Omental fat pad (tissue), 3 donors: ENCODE measurements at regions not wholly inside any gene's neighbourhood (a gene's known extent, or its start where the extent isn't known, plus 50 kb on each side); places are given as distances from the start of the nearest gene placed in this dataset.

Experiments used
- ATAC-seq: fragments of 150-250 bp; one replicate; pipeline ENCODE4 v1.9.1; 2016; ENCODE audit warnings: mild to moderate bottlenecking, moderate library complexity; ENCODE audit not compliant: low FRiP score
- DNase-seq: peaks from one replicate; pipeline ENCODE4 v3.0.0-alpha.2; 2019; ENCODE audit warnings: low spot score
- TF ChIP-seq, protein P1 (sequence below), 3 donors: fragments of 450-650 bp; IDR thresholded peaks; one replicate each; pipeline ENCODE4 v1.5.1; 2016 to 2017; ENCODE audit warnings: antibody characterized with exemption in 3 of 3, mild to moderate bottlenecking in 3 of 3, moderate library complexity in 2 of 3

DNA sequence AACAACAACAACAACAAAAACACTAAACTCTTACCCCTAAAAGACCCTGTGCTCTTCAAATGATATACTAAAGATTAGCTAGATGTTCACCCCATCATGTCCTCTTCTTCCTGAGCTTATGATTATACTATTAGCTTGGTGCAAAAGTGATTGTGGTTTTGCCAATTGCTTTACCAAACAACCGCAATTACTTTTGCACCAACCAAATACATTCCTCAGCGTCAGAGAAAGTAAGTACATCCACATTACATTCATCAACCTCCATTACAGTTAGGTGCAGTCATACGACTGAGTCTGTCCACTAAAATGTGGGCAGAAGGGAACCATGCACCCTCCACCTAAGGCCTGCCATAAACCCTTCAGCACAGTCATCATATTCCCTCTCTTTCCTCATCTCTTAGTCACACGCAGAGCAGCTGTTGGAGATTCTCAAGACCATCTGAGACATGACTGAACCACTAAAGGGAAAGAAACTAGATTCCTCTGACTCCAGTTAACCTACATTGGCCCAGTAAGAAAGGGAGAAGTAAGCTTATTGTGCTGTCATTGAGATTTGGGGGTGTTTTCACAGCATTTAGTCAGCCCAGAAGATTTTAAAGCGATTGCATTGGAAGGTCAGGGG lies 181.6 kb upstream of the TLE4 start:
- TF ChIP-seq, protein P1, sequence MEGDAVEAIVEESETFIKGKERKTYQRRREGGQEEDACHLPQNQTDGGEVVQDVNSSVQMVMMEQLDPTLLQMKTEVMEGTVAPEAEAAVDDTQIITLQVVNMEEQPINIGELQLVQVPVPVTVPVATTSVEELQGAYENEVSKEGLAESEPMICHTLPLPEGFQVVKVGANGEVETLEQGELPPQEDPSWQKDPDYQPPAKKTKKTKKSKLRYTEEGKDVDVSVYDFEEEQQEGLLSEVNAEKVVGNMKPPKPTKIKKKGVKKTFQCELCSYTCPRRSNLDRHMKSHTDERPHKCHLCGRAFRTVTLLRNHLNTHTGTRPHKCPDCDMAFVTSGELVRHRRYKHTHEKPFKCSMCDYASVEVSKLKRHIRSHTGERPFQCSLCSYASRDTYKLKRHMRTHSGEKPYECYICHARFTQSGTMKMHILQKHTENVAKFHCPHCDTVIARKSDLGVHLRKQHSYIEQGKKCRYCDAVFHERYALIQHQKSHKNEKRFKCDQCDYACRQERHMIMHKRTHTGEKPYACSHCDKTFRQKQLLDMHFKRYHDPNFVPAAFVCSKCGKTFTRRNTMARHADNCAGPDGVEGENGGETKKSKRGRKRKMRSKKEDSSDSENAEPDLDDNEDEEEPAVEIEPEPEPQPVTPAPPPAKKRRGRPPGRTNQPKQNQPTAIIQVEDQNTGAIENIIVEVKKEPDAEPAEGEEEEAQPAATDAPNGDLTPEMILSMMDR (IDR thresholded peaks at IDR 0.05) = no peak
- DNase-seq = no peak
- ATAC-seq = no peak

DNA sequence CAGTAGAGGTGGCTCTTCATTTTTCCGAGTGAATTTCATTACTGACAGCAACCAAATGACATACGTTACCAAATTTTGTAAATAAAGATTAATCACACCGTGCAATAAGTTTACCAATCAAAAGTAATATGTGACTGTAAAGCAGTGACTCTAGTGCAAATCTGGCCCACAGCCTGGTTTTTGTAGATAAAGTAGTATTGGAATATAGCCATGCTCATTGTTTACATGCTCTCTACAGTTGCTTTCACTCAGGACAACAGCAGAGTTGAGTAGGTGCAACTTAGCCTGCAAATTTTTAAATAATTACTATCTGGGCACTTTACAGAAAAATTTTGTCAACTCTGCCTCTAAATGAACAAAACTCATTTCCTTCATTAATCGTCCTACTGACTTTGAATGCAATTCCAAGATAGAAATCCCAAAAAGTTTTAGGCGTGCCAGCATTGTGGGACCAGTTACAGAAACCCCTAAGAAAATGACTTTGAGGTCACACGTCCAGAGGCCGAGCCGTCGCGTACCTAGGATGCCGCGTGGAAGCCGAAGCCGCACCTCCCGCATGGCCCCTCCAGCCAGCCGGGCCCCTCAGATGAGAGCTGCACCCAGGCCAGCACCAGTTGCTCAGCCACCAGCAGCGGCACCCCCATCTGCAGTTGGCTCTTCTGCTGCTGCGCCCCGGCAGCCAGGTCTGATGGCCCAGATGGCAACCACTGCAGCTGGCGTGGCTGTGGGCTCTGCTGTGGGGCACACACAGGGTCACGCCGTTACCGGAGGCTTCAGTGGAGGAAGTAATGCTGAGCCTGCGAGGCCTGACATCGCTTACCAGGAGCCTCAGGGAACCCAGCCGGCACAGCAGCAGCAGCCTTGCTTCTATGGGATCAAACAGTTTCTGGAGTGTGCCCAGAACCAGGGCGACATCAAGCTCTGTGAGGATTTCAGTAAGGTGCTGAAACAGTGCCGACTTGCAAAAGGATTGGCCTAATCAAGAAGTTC lies 180.7 kb upstream of the TLE4 start:
- TF ChIP-seq, protein P1 (IDR thresholded peaks at IDR 0.05) = no peak
- ATAC-seq (no peak), DNase-seq (no peak)

DNA sequence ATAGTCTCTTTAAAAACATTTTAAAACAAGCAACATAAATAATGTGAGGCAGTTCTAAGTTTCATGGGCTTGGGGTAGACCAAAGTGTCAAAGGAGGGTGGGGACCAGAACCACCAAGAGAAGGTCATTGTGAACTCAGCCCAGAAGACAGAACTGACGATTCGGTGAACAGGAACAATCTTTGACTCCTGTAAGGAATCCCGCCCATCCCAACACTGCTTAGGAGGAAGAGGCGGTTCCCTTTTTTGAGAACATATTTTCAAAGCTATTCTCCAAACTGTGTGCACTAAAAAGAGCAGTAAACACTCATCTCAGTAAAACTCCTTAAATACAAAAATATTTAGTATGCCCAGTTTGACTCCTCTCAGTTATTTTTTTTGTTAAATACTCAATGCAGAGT lies 176.5 kb upstream of the TLE4 start:
- no peak for DNase-seq
- TF ChIP-seq, protein P1 (IDR thresholded peaks at IDR 0.05) = no peak
- no peak for ATAC-seq

DNA sequence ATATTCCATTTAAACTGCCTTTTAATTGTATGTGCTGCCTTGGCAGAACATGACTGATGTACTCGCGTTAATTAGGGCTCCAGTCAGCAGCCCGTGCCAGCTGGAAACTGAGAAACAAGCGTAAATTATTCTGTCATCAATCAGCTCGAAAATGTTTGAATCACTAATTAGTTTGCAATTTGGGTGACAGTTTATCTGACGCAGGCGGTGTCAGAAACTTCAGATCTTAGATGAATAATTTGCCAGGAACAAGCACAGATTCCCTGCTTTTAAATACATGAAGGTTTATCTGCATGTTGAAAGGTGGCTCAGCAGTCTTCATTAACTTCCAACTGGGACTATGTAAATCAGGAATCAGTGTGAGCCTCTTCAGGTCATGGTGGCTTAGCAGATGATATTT lies 176.0 kb upstream of the TLE4 start:
- no peak for DNase-seq
- TF ChIP-seq, protein P1 (IDR thresholded peaks at IDR 0.05) = no peak
- no peak for ATAC-seq

DNA sequence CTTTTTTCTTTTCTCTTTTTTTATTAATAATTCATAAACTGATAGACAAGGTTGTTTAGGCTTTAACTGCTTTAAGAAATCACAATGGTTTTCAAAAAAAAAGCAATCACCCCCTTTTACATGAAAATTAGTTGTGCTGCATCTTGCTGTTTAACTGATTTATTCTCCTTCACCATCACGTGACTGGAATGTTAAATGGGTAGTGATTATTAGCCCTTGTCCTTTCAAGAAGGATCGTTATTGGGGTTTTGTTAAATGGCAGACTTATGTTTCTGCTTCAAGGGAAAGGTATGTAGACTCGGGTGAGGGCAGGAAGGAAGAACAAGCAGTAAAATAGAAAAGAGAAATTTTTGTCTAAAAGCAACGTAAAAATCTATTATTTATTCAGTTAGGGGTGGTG lies 175.6 kb upstream of the TLE4 start:
- no peak for ATAC-seq
- DNase-seq = no peak
- TF ChIP-seq, protein P1 (IDR thresholded peaks at IDR 0.05) = no peak

DNA sequence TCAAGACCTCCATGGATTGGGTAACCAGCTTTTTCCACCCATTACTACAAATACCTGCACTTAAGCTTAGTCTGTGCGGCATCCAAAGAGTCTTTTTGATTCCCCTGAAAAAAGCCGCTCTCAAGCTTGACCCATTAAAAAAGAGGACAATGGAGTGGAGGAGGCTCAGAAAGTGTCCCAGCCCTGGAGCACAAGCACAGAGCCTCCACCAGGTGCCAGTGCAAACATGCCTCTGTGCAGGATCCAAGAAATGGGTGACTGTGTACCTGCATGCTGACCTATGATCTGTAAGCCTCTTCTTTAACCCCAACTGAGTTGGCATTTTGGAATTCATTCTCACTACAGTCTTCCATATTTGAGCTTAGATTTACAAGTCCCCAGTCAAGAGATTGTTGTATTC lies 168.3 kb upstream of the TLE4 start:
- TF ChIP-seq, protein P1 (IDR thresholded peaks at IDR 0.05) = no peak
- DNase-seq (no peak), ATAC-seq (no peak)
